B cell (primary cell): ENCODE measurements at regions not wholly inside any gene's neighbourhood (a gene's known extent, or its start where the extent isn't known, plus 50 kb on each side); places are given as distances from the start of the nearest gene placed in this dataset.

Experiments used
- EZH2 ChIP-seq: IDR thresholded peaks from 2 replicates; pipeline ENCODE4 v1.6.1; 2012; ENCODE audit warnings: borderline replicate concordance, low read depth, mild to moderate bottlenecking, moderate library complexity, low read length; ENCODE audit not compliant: insufficient read depth, poor library complexity, severe bottlenecking
- TF ChIP-seq, protein P1 (sequence below): fragments of 200-600 bp; IDR thresholded peaks from one replicate; pipeline ENCODE4 v1.8.0; 2022; ENCODE audit warnings: antibody characterized with exemption, mild to moderate bottlenecking

DNA sequence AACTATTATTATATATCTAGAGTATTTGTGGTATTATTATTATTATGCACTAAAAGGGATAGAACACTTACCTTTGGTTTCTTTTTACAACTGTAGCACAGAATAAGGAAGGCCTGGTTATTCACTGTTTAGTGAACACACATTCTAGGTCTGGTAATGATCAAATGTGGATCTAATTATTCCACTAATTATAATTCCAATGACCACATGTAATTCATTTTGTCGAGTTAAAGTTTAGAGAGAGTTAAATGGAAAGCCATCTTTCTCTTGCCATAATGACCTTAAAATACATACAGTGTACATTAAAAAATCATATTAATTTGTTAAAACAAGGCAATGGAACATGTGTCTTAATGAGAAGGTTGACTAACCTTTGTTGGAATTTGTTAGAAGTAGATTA is 147.8 kb downstream of the SEM1 start:
- TF ChIP-seq, protein P1, sequence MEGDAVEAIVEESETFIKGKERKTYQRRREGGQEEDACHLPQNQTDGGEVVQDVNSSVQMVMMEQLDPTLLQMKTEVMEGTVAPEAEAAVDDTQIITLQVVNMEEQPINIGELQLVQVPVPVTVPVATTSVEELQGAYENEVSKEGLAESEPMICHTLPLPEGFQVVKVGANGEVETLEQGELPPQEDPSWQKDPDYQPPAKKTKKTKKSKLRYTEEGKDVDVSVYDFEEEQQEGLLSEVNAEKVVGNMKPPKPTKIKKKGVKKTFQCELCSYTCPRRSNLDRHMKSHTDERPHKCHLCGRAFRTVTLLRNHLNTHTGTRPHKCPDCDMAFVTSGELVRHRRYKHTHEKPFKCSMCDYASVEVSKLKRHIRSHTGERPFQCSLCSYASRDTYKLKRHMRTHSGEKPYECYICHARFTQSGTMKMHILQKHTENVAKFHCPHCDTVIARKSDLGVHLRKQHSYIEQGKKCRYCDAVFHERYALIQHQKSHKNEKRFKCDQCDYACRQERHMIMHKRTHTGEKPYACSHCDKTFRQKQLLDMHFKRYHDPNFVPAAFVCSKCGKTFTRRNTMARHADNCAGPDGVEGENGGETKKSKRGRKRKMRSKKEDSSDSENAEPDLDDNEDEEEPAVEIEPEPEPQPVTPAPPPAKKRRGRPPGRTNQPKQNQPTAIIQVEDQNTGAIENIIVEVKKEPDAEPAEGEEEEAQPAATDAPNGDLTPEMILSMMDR = no peak
- no peak for TF ChIP-seq EZH2
